Spleen (tissue), 11 donors: ENCODE measurements at regions not wholly inside any gene's neighbourhood (a gene's known extent, or its start where the extent isn't known, plus 50 kb on each side); places are given as distances from the start of the nearest gene placed in this dataset.

Source experiments
- DNase-seq: peaks from one replicate; pipeline ENCODE4 v3.0.0-alpha.2; 2020
- H3K27ac ChIP-seq, 8 donors: fragments of 200-600 bp; sonication (generic) in 7 of 8; 1 replicate in 4 of 8; 2 replicates in 4 of 8; pipeline versions ENCODE4 v1.5.0 to v1.8.0; 2016 to 2021; ENCODE audit warnings: inconsistent platforms in 4 of 8, mild to moderate bottlenecking in 4 of 8, moderate library complexity in 1 of 8
- H3K27me3 ChIP-seq, 7 donors: fragments of 200-600 bp; sonication (generic) in 6 of 7; replicated peaks in 1 of 7; 1 replicate in 4 of 7; 2 replicates in 3 of 7; pipeline versions ENCODE4 v1.5.0 to v1.8.0; 2016 to 2021; ENCODE audit warnings: inconsistent platforms in 3 of 7, mild to moderate bottlenecking in 1 of 7
- H3K36me3 ChIP-seq, 6 donors: fragments of 200-600 bp; sonication (generic) in 5 of 6; 1 replicate in 4 of 6; 2 replicates in 2 of 6; pipeline versions ENCODE4 v1.5.0 to v1.8.0; 2016 to 2021; ENCODE audit warnings: inconsistent platforms in 2 of 6
- H3K4me1 ChIP-seq, 6 donors: fragments of 200-600 bp; sonication (generic) in 5 of 6; 1 replicate in 3 of 6; 2 replicates in 3 of 6; pipeline versions ENCODE4 v1.5.0 to v1.8.0; 2016 to 2021; ENCODE audit warnings: inconsistent platforms in 3 of 6
- H3K4me3 ChIP-seq, 8 donors: fragments of 200-600 bp; sonication (generic) in 7 of 8; 1 replicate in 4 of 8; 2 replicates in 4 of 8; pipeline versions ENCODE4 v1.5.0 to v1.8.0; 2016 to 2021; ENCODE audit warnings: inconsistent platforms in 4 of 8, mild to moderate bottlenecking in 4 of 8, moderate library complexity in 2 of 8
- H3K9me3 ChIP-seq, 8 donors: fragments of 200-600 bp; sonication (generic) in 7 of 8; 1 replicate in 4 of 8; 2 replicates in 4 of 8; pipeline versions ENCODE4 v1.5.0 to v1.8.0; 2016 to 2021; ENCODE audit warnings: inconsistent platforms in 4 of 8
- POLR2A ChIP-seq, 3 donors: fragments of 450-650 bp; IDR thresholded peaks; one replicate each; pipeline ENCODE4 v1.5.1; 2017; ENCODE audit warnings: antibody characterized with exemption in 3 of 3, mild to moderate bottlenecking in 1 of 3
- POLR2AphosphoS5 ChIP-seq, 3 donors: sonication (generic); formaldehyde crosslinking; IDR thresholded peaks; one replicate each; pipeline ENCODE4 v1.5.1; 2017; ENCODE audit warnings: antibody characterized with exemption in 3 of 3
- WGBS, 5 donors: extraction: QIAGEN DNeasy Blood & Tissue Kit in 3 of 5; methylation state at CpG; one replicate each; pipeline versions ENCODE4 v1.1.5 to v1.1.7; 2013 to 2018; 5-methylcytosine and 5-hydroxymethylcytosine counted together
- intact Hi-C: fragments of 100-400 bp; cut with DNase I; formaldehyde crosslinking; loops from one replicate; pipeline ENCODE4 v1.15.0; 2023; ENCODE audit warnings: low total_unique reads
- TF ChIP-seq, protein P1 (sequence below), 11 experiments: fragments of 200-600 bp in 7 of 11; fragments of 450-650 bp in 4 of 11; sonication (generic) in 4 of 11; IDR thresholded peaks in 8 of 11; conservative IDR thresholded peaks in 3 of 11; 1 replicate in 7 of 11; 2 replicates in 4 of 11; pipeline versions ENCODE4 v1.4.0 to v1.8.0; 2016 to 2021; ENCODE audit warnings: antibody characterized with exemption in 11 of 11, inconsistent platforms in 4 of 11, mild to moderate bottlenecking in 1 of 11
- donor health status: healthy with polysubstance abuse.
- donor health status: DM: no; HTN: no; CAD: no; lungs with moderate emphysema.
- donor health status: DM: no; HTN: no; CAD: no.
- donor health status: Bipolar disorder and iron deficiency.
- donor health status: healthy.
- donor health status: DM: no; HTN: no; CAD: no.
- donor health status: DM: yes; HTN: yes; CAD: no.

DNA sequence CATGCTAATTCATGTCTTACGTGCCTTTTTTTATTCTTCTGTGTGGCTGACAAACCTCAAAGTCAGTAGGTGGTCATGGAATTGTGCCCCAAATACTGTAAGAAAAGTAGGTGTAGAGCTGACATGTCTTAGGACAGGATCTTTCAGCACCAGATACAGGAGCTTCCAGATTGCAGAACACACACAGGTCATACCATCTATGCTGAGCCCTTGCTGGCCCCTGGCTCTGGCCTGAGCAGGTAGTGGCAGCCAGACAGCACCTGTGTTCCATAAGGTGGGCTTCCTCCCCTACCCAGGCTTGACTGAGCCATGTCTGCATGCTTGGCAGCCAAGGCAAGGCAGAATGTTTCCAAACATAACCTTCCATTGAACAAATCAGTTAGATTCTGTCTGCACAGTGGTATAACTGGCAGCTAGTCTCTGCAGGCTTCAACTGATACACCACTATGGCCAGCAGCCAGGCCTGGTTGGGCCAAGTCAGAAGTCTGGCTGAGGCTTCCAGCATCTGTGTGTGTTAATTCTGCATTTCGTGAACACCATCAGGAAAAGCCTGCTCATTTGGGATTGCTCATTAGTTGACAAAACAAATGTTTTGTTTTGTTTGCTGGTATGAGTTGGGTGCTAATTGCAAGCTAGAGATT lies 366.5 kb downstream of the FOXA2 start:
- Histone ChIP-seq H3K4me3 (no peak overlapping the region), H3K27ac (no peak overlapping the region), H3K9me3 (no peaks in the 10 kb centered on the region), H3K27me3 (peaks cover 0 to 10% (median 0%) of the 10 kb centered on the region in 7 donors), H3K4me1 (no peaks in the 10 kb centered on the region), H3K36me3 (no peaks in the 10 kb centered on the region)
- WGBS, 5 donors: 66 to 80% (median 76%) methylated on average over 2 of the region's 2 CpGs
- TF ChIP-seq POLR2A (IDR thresholded peaks at IDR 0.05) (no peak), POLR2AphosphoS5 (IDR thresholded peaks at IDR 0.05) (no peak)
- TF ChIP-seq, protein P1, sequence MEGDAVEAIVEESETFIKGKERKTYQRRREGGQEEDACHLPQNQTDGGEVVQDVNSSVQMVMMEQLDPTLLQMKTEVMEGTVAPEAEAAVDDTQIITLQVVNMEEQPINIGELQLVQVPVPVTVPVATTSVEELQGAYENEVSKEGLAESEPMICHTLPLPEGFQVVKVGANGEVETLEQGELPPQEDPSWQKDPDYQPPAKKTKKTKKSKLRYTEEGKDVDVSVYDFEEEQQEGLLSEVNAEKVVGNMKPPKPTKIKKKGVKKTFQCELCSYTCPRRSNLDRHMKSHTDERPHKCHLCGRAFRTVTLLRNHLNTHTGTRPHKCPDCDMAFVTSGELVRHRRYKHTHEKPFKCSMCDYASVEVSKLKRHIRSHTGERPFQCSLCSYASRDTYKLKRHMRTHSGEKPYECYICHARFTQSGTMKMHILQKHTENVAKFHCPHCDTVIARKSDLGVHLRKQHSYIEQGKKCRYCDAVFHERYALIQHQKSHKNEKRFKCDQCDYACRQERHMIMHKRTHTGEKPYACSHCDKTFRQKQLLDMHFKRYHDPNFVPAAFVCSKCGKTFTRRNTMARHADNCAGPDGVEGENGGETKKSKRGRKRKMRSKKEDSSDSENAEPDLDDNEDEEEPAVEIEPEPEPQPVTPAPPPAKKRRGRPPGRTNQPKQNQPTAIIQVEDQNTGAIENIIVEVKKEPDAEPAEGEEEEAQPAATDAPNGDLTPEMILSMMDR (IDR thresholded peaks at IDR 0.05 in 8 of 11, conservative IDR thresholded peaks at IDR 0.05 in 3 of 11): no peak
- no peak for DNase-seq
- intact Hi-C loops: loop anchor here (10.0 kb wide), 1 partner anchor 53 kb away; no protein-coding TSS in a partner anchor

DNA sequence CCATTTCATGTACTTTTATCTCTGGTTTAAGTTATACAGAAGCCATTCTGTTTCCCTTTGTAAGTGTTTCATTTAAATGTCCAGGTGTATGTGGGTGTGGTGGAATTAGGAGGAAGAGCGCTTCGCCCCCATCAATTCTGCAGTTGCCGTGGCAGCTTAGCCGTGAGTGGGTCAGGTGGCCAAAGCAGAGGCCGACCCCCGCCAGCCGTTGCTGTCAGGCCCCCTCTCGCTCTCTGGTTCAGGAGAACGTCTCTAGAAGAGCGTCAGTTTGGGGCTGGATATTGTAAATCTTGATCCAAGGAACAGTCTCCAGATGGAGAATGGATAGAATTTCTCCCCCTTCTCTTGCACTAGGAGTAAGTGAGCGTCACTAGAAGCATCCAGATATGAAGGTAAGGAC lies 367.4 kb downstream of the FOXA2 start:
- intact Hi-C loops: loop anchor here (10.0 kb wide), 1 partner anchor 52 kb away; no protein-coding TSS in a partner anchor
- Histone ChIP-seq H3K27ac (no peak overlapping the region), H3K36me3 (no peaks in the 10 kb centered on the region), H3K4me1 (no peaks in the 10 kb centered on the region), H3K4me3 (no peak overlapping the region), H3K9me3 (no peaks in the 10 kb centered on the region), H3K27me3 (peaks cover 0 to 10% (median 0%) of the 10 kb centered on the region in 7 donors)
- no peak for DNase-seq
- 72 to 78% (median 73%) methylated on average over 11 of the region's 11 CpGs for WGBS, 5 donors
- no peak for TF ChIP-seq POLR2A (IDR thresholded peaks at IDR 0.05)
- TF ChIP-seq POLR2AphosphoS5 (IDR thresholded peaks at IDR 0.05): no peak
- TF ChIP-seq, protein P1 (IDR thresholded peaks at IDR 0.05 in 8 of 11, conservative IDR thresholded peaks at IDR 0.05 in 3 of 11): no peak

DNA sequence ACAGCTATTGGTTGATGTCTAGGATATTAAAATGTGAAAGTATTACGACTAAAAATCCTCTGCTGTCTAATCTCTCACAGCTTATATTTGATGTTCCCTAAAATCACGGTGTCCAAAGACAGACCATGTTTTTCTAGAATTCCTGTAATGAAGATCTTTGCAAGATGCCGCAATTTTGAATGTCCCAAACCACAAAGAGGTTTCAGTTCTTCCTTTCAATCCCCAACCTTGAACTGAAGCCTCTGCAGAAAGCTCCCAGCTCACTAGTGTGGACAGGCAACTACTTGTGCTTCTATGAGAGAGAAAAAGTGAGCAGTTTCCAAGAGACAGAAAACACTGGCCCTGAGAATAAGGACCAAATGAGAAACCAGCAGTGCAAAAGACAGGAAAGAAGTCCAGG lies 370.1 kb downstream of the FOXA2 start:
- H3K27me3 ChIP-seq: peaks cover 0 to 10% (median 0%) of the 10 kb centered on the region in 7 donors
- H3K4me3 ChIP-seq: no peak overlapping the region
- TF ChIP-seq POLR2AphosphoS5 (IDR thresholded peaks at IDR 0.05): no peak
- no peak for TF ChIP-seq POLR2A (IDR thresholded peaks at IDR 0.05)
- TF ChIP-seq, protein P1 (IDR thresholded peaks at IDR 0.05 in 8 of 11, conservative IDR thresholded peaks at IDR 0.05 in 3 of 11): no peak
- 65 to 77% (median 71%) methylated on average over 3 of the region's 3 CpGs for WGBS, 5 donors
- no peaks in the 10 kb centered on the region for H3K36me3 ChIP-seq
- intact Hi-C loops: loop anchor here (10.0 kb wide), 1 partner anchor 49 kb away; no protein-coding TSS in a partner anchor
- H3K4me1 ChIP-seq: no peaks in the 10 kb centered on the region
- no peak overlapping the region for H3K27ac ChIP-seq
- DNase-seq: no peak
- peaks cover 0 to 4% (median 2%) of the 10 kb centered on the region in 8 donors for H3K9me3 ChIP-seq

DNA sequence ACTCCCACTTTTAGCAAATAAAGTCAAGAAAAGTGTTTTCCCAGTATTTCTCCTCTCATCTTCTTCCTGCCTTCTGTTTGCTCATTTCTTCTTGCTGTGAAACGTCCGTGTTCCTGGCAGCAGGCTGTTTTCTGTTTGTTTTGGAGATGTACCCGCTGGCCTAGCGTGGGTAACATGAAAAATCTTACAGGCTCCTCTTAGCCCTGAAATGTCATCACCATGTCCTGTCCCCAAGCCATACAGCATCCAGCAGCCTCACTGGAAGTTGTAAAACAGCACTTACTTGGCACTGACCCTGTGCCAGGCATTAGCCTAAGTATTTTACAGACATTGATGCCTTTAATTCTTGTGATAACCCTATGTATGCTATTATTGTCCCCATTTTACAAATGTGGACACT lies 371.1 kb downstream of the FOXA2 start:
- Histone ChIP-seq H3K36me3 (no peaks in the 10 kb centered on the region), H3K4me1 (no peaks in the 10 kb centered on the region), H3K4me3 (no peak overlapping the region), H3K27ac (no peak overlapping the region), H3K27me3 (peaks cover 0 to 10% (median 0%) of the 10 kb centered on the region in 7 donors), H3K9me3 (peaks cover 0 to 12% (median 3%) of the 10 kb centered on the region in 8 donors)
- no peak for TF ChIP-seq POLR2A (IDR thresholded peaks at IDR 0.05)
- TF ChIP-seq, protein P1 (IDR thresholded peaks at IDR 0.05 in 8 of 11, conservative IDR thresholded peaks at IDR 0.05 in 3 of 11): no peak
- TF ChIP-seq POLR2AphosphoS5 (IDR thresholded peaks at IDR 0.05): no peak
- 56 to 77% (median 74%) methylated on average over 4 of the region's 4 CpGs for WGBS, 5 donors
- intact Hi-C loops: loop anchor here (10.0 kb wide), 1 partner anchor 48 kb away; no protein-coding TSS in a partner anchor
- DNase-seq: no peak
